HepG2 (cell line): ENCODE measurements at regions not wholly inside any gene's neighbourhood (a gene's known extent, or its start where the extent isn't known, plus 50 kb on each side); places are given as distances from the start of the nearest gene placed in this dataset.

ENCODE experiments used
- CENPT ChIP-seq: sonication (generic); formaldehyde crosslinking; IDR thresholded peaks from 2 replicates; pipeline ENCODE4 v1.8.0; 2022; ENCODE audit warnings: low read depth, mild to moderate bottlenecking, moderate library complexity, missing genetic modification reagents
- ERF ChIP-seq: IDR thresholded peaks from 2 replicates; pipeline ENCODE4 v1.6.1; 2018; ENCODE audit warnings: missing biosample characterization, missing genetic modification reagents
- FOXP1 ChIP-seq, 2 experiments: fragments of 450-650 bp in 1 of 2; IDR thresholded peaks; 2 replicates each; pipeline ENCODE4 v1.6.1; 2017 to 2018; ENCODE audit warnings: antibody characterized with exemption in 1 of 2
- HMG20B ChIP-seq: conservative IDR thresholded peaks from 2 replicates; pipeline ENCODE4 v1.6.1; 2016; ENCODE audit warnings: missing genetic modification reagents, missing compliant biosample characterization
- NR2F1 ChIP-seq, 2 experiments: fragments of 450-650 bp in 1 of 2; formaldehyde crosslinking in 1 of 2; IDR thresholded peaks; 2 replicates each; pipeline versions ENCODE4 v1.5.0 to v1.6.1; 2016 to 2020; ENCODE audit warnings: mild to moderate bottlenecking in 1 of 2, missing compliant biosample characterization in 1 of 2, missing genetic modification reagents in 1 of 2, moderate library complexity in 1 of 2
- SP4 ChIP-seq: sonication (generic); formaldehyde crosslinking; IDR thresholded peaks from 2 replicates; pipeline ENCODE4 v1.8.1; 2023; ENCODE audit warnings: mild to moderate bottlenecking, missing genetic modification reagents
- TBL1XR1 ChIP-seq: fragments of 150-350 bp; IDR thresholded peaks from 2 replicates; pipeline ENCODE4 v1.6.1; 2014; ENCODE audit warnings: borderline replicate concordance, low read length; ENCODE audit not compliant: partially characterized antibody
- THYN1 ChIP-seq: sonication (generic); formaldehyde crosslinking; IDR thresholded peaks from 2 replicates; pipeline ENCODE4 v1.8.1; 2023; ENCODE audit warnings: low read depth, mild to moderate bottlenecking, moderate library complexity, missing genetic modification reagents, borderline replicate concordance
- ZFP62 ChIP-seq: sonication (generic); formaldehyde crosslinking; IDR thresholded peaks from 2 replicates; pipeline ENCODE4 v1.4.0; 2020; ENCODE audit warnings: missing genetic modification reagents
- ZNF234 ChIP-seq: sonication (generic); formaldehyde crosslinking; conservative IDR thresholded peaks from 2 replicates; pipeline ENCODE4 v1.5.1; 2020; ENCODE audit warnings: mild to moderate bottlenecking, missing genetic modification reagents
- ZNF264 ChIP-seq: sonication (generic); formaldehyde crosslinking; IDR thresholded peaks from 2 replicates; pipeline ENCODE4 v1.4.0; 2020; ENCODE audit warnings: missing genetic modification reagents
- ZNF460 ChIP-seq: sonication (generic); formaldehyde crosslinking; IDR thresholded peaks from 2 replicates; pipeline ENCODE4 v1.5.1; 2020; ENCODE audit warnings: missing genetic modification reagents, mild to moderate bottlenecking, borderline replicate concordance
- TF ChIP-seq, protein P1 (sequence below): sonication (generic); formaldehyde crosslinking; IDR thresholded peaks from 2 replicates; pipeline ENCODE4 v1.4.0; 2020; ENCODE audit warnings: missing genetic modification reagents, borderline replicate concordance
- TF ChIP-seq, protein P2 (sequence below): IDR thresholded peaks from 2 replicates; pipeline ENCODE4 v1.6.1; 2016; ENCODE audit warnings: missing biosample characterization, missing genetic modification reagents, low read depth
- TF ChIP-seq, protein P3 (sequence below): sonication (generic); formaldehyde crosslinking; IDR thresholded peaks from 2 replicates; pipeline ENCODE4 v1.8.1; 2023; ENCODE audit warnings: mild to moderate bottlenecking, missing genetic modification reagents
- TF ChIP-seq, protein P4 (sequence below): sonication (generic); formaldehyde crosslinking; IDR thresholded peaks from 2 replicates; pipeline ENCODE4 v1.8.0; 2022; ENCODE audit warnings: mild to moderate bottlenecking, missing genetic modification reagents, borderline replicate concordance
- TF ChIP-seq, protein P5 (sequence below): IDR thresholded peaks from 2 replicates; pipeline ENCODE4 v1.6.1; 2012; ENCODE audit warnings: low read length, improper control_type of control experiment

DNA sequence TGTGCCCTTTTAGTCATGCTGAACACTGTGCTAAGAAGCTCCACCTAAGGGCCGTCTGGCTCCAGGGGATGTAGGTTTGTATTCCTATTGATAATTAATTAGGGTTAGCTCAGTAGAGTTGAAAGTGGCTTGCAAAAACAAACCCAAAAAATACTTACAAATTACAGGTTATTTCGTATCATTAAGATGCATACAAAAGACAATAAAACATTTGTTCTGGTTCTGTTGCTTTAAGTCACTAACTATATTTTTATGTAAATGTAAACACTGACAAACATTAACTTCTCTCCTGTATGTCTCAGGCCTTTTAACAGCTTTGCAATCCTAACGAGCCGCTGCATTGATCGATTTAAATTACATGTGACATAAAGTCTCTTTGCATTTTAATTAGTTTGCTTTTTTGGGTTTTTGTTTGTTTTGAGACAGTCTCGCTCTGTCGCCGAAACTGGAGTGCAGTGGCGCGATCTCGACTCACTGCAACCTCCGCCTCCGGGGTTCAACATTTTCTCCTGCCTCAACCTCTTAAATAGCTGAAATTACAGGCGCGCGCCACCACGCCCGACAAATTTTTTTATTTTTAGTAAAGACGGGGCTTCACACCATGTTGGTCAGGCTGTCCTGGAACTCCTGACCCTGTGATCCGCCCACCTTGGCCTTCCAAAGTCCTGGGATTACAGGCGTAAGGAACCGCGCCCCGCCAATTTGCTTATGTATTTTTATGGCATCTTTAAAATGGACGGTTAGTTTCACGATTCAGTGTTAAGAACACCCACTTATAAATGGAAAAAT, 110.9 kb downstream of the HFE start (continued):
- no peak for TF ChIP-seq HMG20B
- TF ChIP-seq CENPT = no peak
- TF ChIP-seq, protein P1, sequence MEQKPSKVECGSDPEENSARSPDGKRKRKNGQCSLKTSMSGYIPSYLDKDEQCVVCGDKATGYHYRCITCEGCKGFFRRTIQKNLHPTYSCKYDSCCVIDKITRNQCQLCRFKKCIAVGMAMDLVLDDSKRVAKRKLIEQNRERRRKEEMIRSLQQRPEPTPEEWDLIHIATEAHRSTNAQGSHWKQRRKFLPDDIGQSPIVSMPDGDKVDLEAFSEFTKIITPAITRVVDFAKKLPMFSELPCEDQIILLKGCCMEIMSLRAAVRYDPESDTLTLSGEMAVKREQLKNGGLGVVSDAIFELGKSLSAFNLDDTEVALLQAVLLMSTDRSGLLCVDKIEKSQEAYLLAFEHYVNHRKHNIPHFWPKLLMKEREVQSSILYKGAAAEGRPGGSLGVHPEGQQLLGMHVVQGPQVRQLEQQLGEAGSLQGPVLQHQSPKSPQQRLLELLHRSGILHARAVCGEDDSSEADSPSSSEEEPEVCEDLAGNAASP (CRISPR knock-in tag) = no peak
- TF ChIP-seq ZNF264 (CRISPR knock-in tag) = no peak
- TF ChIP-seq SP4 (CRISPR knock-in tag) = no peak
- TF ChIP-seq NR2F1 (CRISPR knock-in tag; IDR thresholded peaks at IDR 0.05) = no peak
- TF ChIP-seq ZFP62 (CRISPR knock-in tag) = no peak
- TF ChIP-seq, protein P2, sequence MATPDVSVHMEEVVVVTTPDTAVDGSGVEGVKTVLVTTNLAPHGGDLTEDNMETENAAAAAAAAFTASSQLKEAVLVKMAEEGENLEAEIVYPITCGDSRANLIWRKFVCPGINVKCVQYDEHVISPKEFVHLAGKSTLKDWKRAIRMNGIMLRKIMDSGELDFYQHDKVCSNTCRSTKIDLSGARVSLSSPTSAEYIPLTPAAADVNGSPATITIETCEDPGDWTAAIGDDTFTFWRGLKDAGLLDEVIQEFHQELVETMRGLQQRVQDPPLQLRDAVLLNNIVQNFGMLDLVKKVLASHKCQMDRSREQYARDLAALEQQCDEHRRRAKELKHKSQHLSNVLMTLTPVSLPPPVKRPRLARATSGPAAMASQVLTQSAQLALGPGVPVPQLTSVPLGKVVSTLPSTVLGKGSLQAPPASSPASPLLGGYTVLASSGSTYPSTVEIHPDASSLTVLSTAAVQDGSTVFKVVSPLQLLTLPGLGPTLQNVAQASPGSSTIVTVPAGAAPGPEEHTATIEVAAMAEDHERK (CRISPR knock-in tag) = no peak
- TF ChIP-seq ZNF234 (CRISPR knock-in tag) = no peak
- no peak for TF ChIP-seq THYN1
- no peak for TF ChIP-seq TBL1XR1
- TF ChIP-seq, protein P3, sequence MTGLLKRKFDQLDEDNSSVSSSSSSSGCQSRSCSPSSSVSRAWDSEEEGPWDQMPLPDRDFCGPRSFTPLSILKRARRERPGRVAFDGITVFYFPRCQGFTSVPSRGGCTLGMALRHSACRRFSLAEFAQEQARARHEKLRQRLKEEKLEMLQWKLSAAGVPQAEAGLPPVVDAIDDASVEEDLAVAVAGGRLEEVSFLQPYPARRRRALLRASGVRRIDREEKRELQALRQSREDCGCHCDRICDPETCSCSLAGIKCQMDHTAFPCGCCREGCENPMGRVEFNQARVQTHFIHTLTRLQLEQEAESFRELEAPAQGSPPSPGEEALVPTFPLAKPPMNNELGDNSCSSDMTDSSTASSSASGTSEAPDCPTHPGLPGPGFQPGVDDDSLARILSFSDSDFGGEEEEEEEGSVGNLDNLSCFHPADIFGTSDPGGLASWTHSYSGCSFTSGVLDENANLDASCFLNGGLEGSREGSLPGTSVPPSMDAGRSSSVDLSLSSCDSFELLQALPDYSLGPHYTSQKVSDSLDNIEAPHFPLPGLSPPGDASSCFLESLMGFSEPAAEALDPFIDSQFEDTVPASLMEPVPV = no peak
- no peak for TF ChIP-seq FOXP1 (IDR thresholded peaks at IDR 0.05)
- TF ChIP-seq FOXP1 (CRISPR knock-in tag; IDR thresholded peaks at IDR 0.05) = no peak
- TF ChIP-seq ZNF460 (CRISPR knock-in tag) = no peak
- TF ChIP-seq, protein P4, sequence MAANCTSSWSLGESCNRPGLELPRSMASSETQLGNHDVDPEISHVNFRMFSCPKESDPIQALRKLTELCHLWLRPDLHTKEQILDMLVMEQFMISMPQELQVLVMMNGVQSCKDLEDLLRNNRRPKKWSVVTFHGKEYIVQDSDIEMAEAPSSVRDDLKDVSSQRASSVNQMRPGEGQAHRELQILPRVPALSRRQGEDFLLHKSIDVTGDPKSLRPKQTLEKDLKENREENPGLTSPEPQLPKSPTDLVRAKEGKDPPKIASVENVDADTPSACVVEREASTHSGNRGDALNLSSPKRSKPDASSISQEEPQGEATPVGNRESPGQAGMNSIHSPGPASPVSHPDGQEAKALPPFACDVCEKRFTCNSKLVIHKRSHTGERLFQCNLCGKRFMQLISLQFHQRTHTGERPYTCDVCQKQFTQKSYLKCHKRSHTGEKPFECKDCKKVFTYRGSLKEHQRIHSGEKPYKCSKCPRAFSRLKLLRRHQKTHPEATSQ (CRISPR knock-in tag) = no peak
- TF ChIP-seq, protein P5, sequence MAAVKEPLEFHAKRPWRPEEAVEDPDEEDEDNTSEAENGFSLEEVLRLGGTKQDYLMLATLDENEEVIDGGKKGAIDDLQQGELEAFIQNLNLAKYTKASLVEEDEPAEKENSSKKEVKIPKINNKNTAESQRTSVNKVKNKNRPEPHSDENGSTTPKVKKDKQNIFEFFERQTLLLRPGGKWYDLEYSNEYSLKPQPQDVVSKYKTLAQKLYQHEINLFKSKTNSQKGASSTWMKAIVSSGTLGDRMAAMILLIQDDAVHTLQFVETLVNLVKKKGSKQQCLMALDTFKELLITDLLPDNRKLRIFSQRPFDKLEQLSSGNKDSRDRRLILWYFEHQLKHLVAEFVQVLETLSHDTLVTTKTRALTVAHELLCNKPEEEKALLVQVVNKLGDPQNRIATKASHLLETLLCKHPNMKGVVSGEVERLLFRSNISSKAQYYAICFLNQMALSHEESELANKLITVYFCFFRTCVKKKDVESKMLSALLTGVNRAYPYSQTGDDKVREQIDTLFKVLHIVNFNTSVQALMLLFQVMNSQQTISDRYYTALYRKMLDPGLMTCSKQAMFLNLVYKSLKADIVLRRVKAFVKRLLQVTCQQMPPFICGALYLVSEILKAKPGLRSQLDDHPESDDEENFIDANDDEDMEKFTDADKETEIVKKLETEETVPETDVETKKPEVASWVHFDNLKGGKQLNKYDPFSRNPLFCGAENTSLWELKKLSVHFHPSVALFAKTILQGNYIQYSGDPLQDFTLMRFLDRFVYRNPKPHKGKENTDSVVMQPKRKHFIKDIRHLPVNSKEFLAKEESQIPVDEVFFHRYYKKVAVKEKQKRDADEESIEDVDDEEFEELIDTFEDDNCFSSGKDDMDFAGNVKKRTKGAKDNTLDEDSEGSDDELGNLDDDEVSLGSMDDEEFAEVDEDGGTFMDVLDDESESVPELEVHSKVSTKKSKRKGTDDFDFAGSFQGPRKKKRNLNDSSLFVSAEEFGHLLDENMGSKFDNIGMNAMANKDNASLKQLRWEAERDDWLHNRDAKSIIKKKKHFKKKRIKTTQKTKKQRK = no peak
- TF ChIP-seq ERF (CRISPR knock-in tag) = no peak
